ENCODE measurements at regions not wholly inside any gene's neighbourhood (a gene's known extent, or its start where the extent isn't known, plus 50 kb on each side); places are given as distances from the start of the nearest gene placed in this dataset.
"Not testable (repeated sequence)": the region's sequence is repeated elsewhere in the genome, so short reads cannot be mapped to it uniquely, and the experiment has no call there.

DNA sequence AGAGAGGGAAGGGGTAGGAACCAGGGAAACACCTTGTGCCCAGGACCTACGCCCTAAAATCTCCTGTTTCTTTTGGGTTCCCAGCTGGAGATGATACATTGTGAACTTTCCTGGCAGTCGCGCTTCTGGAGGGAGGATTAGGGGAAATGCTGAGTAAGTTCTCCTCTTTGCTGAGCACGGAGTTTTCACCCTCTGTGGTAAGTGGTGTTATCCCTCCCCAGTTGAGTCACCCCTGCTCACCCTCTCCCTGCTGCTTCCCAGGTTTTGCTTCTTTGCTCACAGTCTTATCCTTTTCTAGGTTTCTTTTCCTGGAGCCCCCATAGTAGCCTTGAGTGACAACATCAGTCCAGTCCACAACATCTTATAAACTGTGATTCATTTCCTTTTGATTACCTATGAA is 789.1 kb downstream of the TMEM121 start:
- Histone ChIP-seq H3K4me3 (ENCODE audit: extremely low read depth, insufficient read depth, low read length, poor library complexity, severe bottlenecking) (no peak overlapping the region), H3K9me3 (ENCODE audit: control insufficient read depth, low read length) (peaks cover 52% of the 10 kb centered on the region), H3K4me1 (ENCODE audit: control insufficient read depth, insufficient read depth, low read length, poor library complexity, severe bottlenecking) (no peaks in the 10 kb centered on the region), H3K36me3 (ENCODE audit: control insufficient read depth, insufficient read depth, low read length) (no peaks in the 10 kb centered on the region), H3K27ac (ENCODE audit: low read depth, low read length, severe bottlenecking) (no peak overlapping the region)
- WGBS, 2 experiments (ENCODE audit: insufficient coverage in 2 of 2), result 56 to 69% methylated on average over 2 to 3 of the region's 4 CpGs

DNA sequence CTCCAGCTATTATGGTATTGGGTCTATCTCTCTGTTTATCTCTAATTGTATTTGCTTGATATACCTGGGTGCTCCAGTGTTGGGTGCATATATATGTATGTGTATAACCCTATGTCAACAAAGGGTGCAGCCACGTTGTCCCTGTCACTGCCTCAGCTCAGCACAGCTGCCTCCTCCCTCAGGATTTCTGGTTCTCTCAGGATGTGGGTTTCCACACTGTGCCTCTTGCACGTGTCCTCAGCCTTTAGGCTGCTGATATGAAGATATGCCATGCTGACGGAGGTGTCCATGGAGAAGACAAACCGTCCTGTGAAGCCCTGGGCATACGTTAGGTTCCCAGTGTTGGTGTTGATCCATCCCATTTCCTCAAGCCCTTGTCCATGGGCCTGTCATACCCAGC is 791.2 kb downstream of the TMEM121 start:
- H3K4me3 ChIP-seq (ENCODE audit: extremely low read depth, insufficient read depth, low read length, poor library complexity, severe bottlenecking), result no peak overlapping the region
- 45 to 50% methylated on average over 5 of the region's 5 CpGs for WGBS, 2 experiments (ENCODE audit: insufficient coverage in 2 of 2)
- H3K27ac ChIP-seq (ENCODE audit: low read depth, low read length, severe bottlenecking), result no peak overlapping the region
- peaks cover 64% of the 10 kb centered on the region for H3K9me3 ChIP-seq (ENCODE audit: control insufficient read depth, low read length)
- no peaks in the 10 kb centered on the region for H3K4me1 ChIP-seq (ENCODE audit: control insufficient read depth, insufficient read depth, low read length, poor library complexity, severe bottlenecking)
- no peaks in the 10 kb centered on the region for H3K36me3 ChIP-seq (ENCODE audit: control insufficient read depth, insufficient read depth, low read length)

- WGBS, 2 experiments (ENCODE audit: insufficient coverage in 2 of 2), result 41 to 45% methylated on average over 2 to 3 of the region's 3 CpGs
- no peaks in the 10 kb centered on the region for H3K36me3 ChIP-seq (ENCODE audit: control insufficient read depth, insufficient read depth, low read length)
- no peak overlapping the region for H3K27ac ChIP-seq (ENCODE audit: low read depth, low read length, severe bottlenecking)
- no peak overlapping the region for H3K4me3 ChIP-seq (ENCODE audit: extremely low read depth, insufficient read depth, low read length, poor library complexity, severe bottlenecking)
- peaks cover 65% of the 10 kb centered on the region for H3K9me3 ChIP-seq (ENCODE audit: control insufficient read depth, low read length)
- H3K4me1 ChIP-seq (ENCODE audit: control insufficient read depth, insufficient read depth, low read length, poor library complexity, severe bottlenecking), result no peaks in the 10 kb centered on the region
These were observed 792.3 kb downstream of the TMEM121 start for GRCh38 chr14:106318700-106319099.

DNA sequence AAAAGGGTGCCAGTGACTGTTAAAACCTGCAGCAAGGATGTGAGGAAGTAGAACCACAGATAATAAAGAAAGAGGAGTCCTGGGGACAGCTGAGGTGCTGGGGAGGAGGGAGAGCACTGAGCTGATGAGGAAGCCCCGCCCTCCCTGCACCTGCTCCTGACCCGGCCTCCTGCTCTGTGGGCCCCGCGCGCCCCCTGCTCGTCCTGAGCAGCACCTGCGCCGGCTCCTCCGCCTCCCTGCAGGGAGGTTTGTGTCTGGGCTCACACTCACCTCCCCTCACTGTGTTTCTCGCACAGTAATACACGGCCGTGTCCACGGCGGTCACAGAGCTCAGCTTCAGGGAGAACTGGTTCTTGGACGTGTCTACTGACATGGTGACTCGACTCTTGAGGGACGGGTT is 797.6 kb downstream of the TMEM121 start:
- H3K4me1 ChIP-seq (ENCODE audit: control insufficient read depth, insufficient read depth, low read length, poor library complexity, severe bottlenecking); H3K27ac ChIP-seq (ENCODE audit: low read depth, low read length, severe bottlenecking); H3K36me3 ChIP-seq (ENCODE audit: control insufficient read depth, insufficient read depth, low read length); H3K4me3 ChIP-seq (ENCODE audit: extremely low read depth, insufficient read depth, low read length, poor library complexity, severe bottlenecking): not testable (repeated sequence)
- 88 to 91% methylated on average over 14 to 16 of the region's 17 CpGs for WGBS, 2 experiments (ENCODE audit: insufficient coverage in 2 of 2)
- H3K9me3 ChIP-seq (ENCODE audit: control insufficient read depth, low read length), result peaks cover 48% of the 10 kb centered on the region

DNA sequence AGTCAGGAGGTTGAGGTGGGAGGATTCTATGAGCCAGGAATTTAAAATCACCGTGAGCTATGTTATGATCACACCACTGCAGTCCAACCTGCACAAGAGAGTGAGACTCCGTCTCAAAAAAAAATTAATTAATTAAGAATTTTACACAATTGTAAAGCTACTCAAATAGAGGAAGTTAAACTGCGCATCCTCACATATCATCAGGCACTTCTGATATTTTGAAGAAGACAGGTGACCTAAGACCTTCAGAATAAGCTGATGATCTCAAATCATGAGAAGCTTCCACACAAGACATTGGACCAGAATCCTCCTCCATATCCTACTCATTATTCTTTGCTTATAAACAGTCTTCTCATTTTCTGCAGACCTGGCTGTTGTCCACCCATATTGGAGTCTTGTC is 800.9 kb downstream of the TMEM121 start:
- no peak overlapping the region for H3K27ac ChIP-seq (ENCODE audit: low read depth, low read length, severe bottlenecking)
- WGBS, 2 experiments (ENCODE audit: insufficient coverage in 2 of 2), result 36 to 67% methylated on average over 1 of the region's 3 CpGs
- H3K36me3 ChIP-seq (ENCODE audit: control insufficient read depth, insufficient read depth, low read length), result no peaks in the 10 kb centered on the region
- no peak overlapping the region for H3K4me3 ChIP-seq (ENCODE audit: extremely low read depth, insufficient read depth, low read length, poor library complexity, severe bottlenecking)
- H3K4me1 ChIP-seq (ENCODE audit: control insufficient read depth, insufficient read depth, low read length, poor library complexity, severe bottlenecking), result no peaks in the 10 kb centered on the region
- peaks cover 32% of the 10 kb centered on the region for H3K9me3 ChIP-seq (ENCODE audit: control insufficient read depth, low read length)

GRCh38 chr14:106327702-106328353 is 801.4 kb downstream of the TMEM121 start:
- not testable (repeated sequence) for H3K4me3 ChIP-seq (ENCODE audit: extremely low read depth, insufficient read depth, low read length, poor library complexity, severe bottlenecking); H3K4me1 ChIP-seq (ENCODE audit: control insufficient read depth, insufficient read depth, low read length, poor library complexity, severe bottlenecking); H3K36me3 ChIP-seq (ENCODE audit: control insufficient read depth, insufficient read depth, low read length); H3K27ac ChIP-seq (ENCODE audit: low read depth, low read length, severe bottlenecking)
- peaks cover 27% of the 10 kb centered on the region for H3K9me3 ChIP-seq (ENCODE audit: control insufficient read depth, low read length)
- WGBS, 2 experiments (ENCODE audit: insufficient coverage in 2 of 2), result 50 to 57% methylated on average over 2 of the region's 4 CpGs

GRCh38 chr14:106329243-106329642 is 802.9 kb downstream of the TMEM121 start:
- H3K36me3 ChIP-seq (ENCODE audit: control insufficient read depth, insufficient read depth, low read length); H3K27ac ChIP-seq (ENCODE audit: low read depth, low read length, severe bottlenecking); H3K4me1 ChIP-seq (ENCODE audit: control insufficient read depth, insufficient read depth, low read length, poor library complexity, severe bottlenecking); H3K4me3 ChIP-seq (ENCODE audit: extremely low read depth, insufficient read depth, low read length, poor library complexity, severe bottlenecking): not testable (repeated sequence)
- peaks cover 13% of the 10 kb centered on the region for H3K9me3 ChIP-seq (ENCODE audit: control insufficient read depth, low read length)
- no CpG with 5 or more reads among the region's 4 CpGs for WGBS, 2 experiments (ENCODE audit: insufficient coverage in 2 of 2)

DNA sequence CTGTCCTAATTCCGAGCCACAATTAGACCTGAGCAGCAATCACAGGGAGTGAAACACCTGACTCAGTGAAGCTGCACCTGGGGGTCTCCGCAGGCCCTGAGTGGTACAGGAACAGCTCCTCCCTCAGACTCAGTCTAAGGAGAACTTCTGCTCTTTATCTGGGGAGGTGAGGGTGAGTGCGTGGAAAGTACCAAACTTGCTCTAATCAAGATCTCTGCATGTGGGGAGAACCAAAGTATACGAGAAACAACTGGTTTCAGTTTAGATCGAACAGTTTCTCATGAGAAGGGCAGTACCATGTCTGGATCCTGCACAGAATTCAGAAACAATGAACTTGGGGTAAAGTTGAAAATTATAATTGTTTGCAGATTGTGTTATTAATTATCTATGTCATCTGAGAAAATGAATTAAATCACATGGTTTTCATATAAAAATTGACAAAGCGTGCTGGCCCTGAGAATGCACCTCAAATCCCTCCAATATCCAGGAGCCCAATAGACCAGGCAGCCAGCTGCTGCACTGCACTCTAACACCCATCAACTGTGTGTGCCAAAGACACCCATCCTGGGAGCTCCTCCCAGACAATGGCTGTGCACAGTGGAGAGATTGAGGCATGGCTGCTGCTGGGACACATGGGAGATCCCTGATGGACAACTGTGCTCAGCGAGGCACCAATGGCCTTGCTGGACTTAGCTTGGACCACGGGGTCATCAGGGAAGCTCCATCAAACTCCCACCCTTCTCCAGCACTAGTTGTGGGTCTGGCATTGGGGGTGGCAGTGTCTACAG is 803.8 kb downstream of the TMEM121 start:
- not testable (repeated sequence) for H3K27ac ChIP-seq (ENCODE audit: low read depth, low read length, severe bottlenecking); H3K36me3 ChIP-seq (ENCODE audit: control insufficient read depth, insufficient read depth, low read length); H3K4me1 ChIP-seq (ENCODE audit: control insufficient read depth, insufficient read depth, low read length, poor library complexity, severe bottlenecking); H3K4me3 ChIP-seq (ENCODE audit: extremely low read depth, insufficient read depth, low read length, poor library complexity, severe bottlenecking)
- WGBS, 2 experiments (ENCODE audit: insufficient coverage in 2 of 2), result 37 to 52% methylated on average over 2 of the region's 8 CpGs
- H3K9me3 ChIP-seq (ENCODE audit: control insufficient read depth, low read length), result peaks cover 12% of the 10 kb centered on the region

DNA sequence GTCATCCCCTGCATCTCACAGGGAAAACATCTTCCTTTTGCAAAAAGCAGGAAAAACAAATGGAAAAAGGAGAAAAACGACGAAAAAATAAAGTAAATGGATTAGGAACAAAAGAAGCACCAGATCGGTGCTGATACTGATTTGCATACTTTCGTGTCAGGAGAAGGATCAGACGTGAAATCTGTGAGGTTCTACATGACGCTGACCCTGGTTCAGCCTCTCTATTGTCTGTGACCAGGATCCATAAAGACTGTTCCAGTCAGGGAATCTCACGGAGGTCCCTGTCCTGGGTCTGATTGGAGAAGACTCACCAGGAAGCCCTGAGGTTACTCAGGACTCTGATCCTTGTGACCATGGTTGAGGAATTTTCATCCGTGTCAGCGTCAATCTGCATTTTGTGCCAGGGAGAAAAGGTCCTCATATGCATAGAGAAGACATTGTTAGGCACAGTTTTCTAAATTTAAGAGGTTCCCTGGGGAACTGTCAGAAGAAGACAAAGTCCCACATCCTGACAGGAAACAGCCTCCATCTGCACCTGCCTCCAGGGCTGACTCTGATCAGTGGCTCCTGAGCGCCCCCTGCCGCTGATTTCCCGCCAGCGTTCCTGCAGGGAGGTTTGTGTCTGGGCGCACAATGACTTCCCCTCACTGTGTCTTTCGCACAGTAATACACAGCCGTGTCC is 808.2 kb downstream of the TMEM121 start:
- H3K27ac ChIP-seq (ENCODE audit: low read depth, low read length, severe bottlenecking); H3K4me1 ChIP-seq (ENCODE audit: control insufficient read depth, insufficient read depth, low read length, poor library complexity, severe bottlenecking); H3K9me3 ChIP-seq (ENCODE audit: control insufficient read depth, low read length); H3K4me3 ChIP-seq (ENCODE audit: extremely low read depth, insufficient read depth, low read length, poor library complexity, severe bottlenecking); H3K36me3 ChIP-seq (ENCODE audit: control insufficient read depth, insufficient read depth, low read length): not testable (repeated sequence)
- WGBS, 2 experiments (ENCODE audit: insufficient coverage in 2 of 2), result 50 to 59% methylated on average over 6 to 10 of the region's 16 CpGs

GRCh38 chr14:106335110-106335429 is 808.7 kb downstream of the TMEM121 start:
- H3K4me3 ChIP-seq (ENCODE audit: extremely low read depth, insufficient read depth, low read length, poor library complexity, severe bottlenecking); H3K9me3 ChIP-seq (ENCODE audit: control insufficient read depth, low read length); H3K36me3 ChIP-seq (ENCODE audit: control insufficient read depth, insufficient read depth, low read length); H3K27ac ChIP-seq (ENCODE audit: low read depth, low read length, severe bottlenecking); H3K4me1 ChIP-seq (ENCODE audit: control insufficient read depth, insufficient read depth, low read length, poor library complexity, severe bottlenecking): not testable (repeated sequence)
- 43% methylated on average over 1 of the region's 6 CpGs; no CpG with 5 or more reads in 1 of the 2 experiments for WGBS, 2 experiments (ENCODE audit: insufficient coverage in 2 of 2)

DNA sequence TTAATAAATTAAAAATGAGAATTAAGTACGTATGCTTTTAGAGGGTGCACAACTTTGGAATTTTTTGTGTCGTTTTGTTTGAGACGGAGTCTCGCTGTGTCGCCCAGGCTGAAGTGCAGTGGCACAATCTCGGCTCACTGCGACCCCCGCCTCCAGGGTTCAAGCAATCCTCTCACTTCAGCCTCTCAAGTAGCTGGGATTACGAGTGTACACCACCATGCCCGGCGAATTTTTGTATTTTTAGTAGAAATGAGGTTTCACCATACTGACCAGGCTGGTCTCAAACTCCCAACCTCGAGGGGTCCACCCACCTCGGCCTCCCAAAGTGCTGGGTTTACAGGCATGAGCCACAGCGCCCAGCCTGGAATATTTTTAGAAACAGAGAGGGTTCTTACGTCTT is 812.4 kb downstream of the TMEM121 start:
- WGBS, 2 experiments (ENCODE audit: insufficient coverage in 2 of 2), result 60 to 92% methylated on average over 2 to 3 of the region's 15 CpGs
- H3K27ac ChIP-seq (ENCODE audit: low read depth, low read length, severe bottlenecking); H3K36me3 ChIP-seq (ENCODE audit: control insufficient read depth, insufficient read depth, low read length); H3K4me1 ChIP-seq (ENCODE audit: control insufficient read depth, insufficient read depth, low read length, poor library complexity, severe bottlenecking); H3K9me3 ChIP-seq (ENCODE audit: control insufficient read depth, low read length); H3K4me3 ChIP-seq (ENCODE audit: extremely low read depth, insufficient read depth, low read length, poor library complexity, severe bottlenecking): not testable (repeated sequence)
